Epidermal melanocyte (primary cell): ENCODE measurements at regions not wholly inside any gene's neighbourhood (a gene's known extent, or its start where the extent isn't known, plus 50 kb on each side); places are given as distances from the start of the nearest gene placed in this dataset.
"Not testable (repeated sequence)": the region's sequence is repeated elsewhere in the genome, so short reads cannot be mapped to it uniquely, and the experiment has no call there.

Experiments
- DNase-seq: peaks from one replicate; pipeline ENCODE4 v3.0.0; 2011; ENCODE audit warnings: low spot score; ENCODE audit not compliant: insufficient read length

DNA sequence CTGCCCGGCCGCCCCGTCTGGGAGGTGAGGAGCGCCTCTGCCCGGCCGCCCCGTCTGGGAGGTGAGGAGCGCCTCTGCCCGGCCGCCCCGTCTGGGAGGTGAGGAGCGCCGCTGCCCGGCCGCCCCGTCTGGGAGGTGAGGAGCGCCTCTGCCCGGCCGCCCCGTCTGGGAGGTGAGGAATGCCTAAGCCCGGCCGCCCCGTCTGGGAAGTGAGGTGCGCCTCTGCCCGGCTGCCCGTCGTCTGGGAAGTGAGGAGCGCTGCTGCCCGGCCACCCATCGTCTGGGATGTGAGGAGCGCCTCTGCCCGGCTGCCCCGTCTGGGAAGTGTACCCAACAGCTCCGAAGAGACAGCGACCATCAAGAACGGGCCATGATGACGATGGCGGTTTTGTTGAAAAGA is 136.6 kb upstream of the PROKR2 start:
- DNase-seq = not testable (repeated sequence)

DNA sequence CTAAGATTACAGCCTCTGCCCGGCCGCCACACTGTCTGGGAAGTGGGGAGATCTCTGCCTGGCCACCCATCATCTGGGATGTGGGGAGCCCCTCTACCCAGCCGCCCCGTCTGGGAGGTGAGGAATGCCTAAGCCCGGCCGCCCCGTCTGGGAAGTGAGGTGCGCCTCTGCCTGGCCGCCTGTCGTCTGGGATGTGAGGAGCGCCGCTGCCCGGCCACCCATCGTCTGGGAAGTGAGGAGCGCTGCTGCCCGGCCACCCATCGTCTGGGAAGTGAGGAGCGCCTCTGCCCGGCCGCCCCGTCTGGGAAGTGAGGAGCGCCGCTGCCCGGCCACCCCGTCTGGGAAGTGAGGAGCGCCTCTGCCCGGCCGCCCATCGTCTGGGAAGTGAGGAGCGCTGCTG is 135.9 kb upstream of the PROKR2 start:
- DNase-seq = not testable (repeated sequence)

DNA sequence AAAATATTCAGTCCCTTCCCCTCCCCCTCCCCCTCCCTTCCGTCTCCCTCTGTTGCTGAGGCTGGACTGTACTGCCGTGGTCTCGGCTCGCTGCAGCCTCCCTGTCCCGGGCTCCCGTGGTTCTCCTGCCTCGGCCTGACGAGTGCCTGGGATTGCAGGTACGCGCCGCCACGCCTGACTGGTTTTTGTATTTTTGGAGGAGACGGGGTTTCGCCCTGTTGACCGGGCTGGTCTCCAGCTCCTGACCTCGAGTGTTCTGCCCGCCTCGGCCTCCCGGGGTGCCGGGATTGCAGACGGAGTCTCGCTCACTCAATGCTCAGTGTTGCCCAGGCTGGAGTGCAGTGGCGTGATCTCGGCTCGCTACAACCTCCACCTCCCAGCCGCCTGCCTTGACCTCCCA is 135.5 kb upstream of the PROKR2 start:
- DNase-seq = not testable (repeated sequence)

DNA sequence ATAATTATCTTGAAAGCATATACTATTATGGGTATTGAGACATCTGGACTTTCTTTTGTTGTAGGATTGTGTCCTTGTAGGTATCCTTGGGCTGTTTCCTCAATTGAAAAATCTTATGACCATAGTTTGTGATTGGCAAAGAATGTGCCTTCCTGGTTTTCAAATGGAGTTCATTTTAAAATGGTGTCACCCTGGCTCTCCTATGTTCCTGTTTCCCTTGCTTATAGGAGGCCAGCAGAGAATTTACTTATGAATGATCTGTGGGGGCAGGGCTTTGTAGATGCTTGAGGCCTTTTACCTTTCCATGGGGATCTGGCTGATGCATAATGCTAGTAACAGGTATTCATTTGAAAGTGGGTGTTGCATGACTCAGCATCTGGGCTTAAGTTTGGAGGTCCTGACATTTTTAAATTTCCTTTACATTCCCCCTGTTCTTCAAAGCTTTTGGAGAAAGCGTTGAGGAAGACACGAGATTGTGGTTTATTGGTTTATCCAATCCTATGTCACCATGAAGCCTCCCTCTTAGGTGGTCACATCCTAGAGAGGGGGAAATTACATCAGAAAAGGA is 135.0 kb upstream of the PROKR2 start:
- no peak for DNase-seq

DNA sequence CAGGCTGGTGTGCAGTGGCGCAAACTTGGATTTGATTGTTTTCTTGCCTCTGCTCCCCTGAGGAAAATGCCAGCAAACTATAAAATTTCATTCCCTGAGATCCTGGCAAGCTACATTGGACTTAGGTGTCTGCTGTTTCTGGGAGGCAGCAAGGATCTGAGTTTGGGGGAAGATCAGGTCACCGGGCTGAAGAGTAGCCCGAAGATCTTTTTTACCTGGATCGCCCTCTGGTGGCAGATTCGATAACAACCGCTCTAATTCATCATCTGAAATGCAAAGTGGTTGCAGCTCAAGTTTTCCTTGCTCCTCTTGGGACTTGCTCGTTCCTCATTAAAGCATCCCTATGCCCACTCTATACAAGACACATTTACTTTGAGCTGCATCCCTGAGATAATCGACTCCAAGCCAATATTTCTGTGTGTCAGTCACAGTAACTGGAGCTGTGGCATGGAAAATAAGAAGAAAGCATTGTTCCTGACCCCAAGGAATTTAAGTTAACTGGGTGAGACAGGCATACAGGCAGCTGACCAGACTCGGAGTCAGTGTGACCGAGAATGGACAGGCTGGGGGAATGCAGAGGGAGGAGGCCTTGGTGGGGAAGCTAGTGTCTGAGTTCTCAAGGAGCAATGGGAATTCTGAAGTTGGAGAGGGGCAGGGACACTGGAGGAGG is 131.8 kb upstream of the PROKR2 start:
- DNase-seq = peak; percentile 70

DNA sequence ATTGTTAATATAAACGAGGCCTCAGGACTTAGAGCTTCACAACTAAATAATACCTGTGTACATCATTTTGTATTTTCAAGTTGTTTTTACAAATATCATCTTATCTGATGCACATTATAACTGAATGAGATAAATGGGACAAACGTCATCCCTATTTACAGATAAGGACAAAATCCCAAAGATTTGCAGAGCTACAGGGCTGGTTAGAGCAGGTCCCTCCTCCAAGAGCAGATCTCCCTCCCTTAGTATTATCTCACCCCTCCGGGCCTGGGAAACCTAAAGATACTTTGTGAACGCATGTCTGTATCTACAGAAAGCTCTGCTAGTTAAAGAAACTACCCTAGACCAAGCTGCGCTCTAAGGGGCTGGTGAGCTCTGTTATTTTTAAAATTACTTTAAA is 130.4 kb upstream of the PROKR2 start:
- DNase-seq = no peak

DNA sequence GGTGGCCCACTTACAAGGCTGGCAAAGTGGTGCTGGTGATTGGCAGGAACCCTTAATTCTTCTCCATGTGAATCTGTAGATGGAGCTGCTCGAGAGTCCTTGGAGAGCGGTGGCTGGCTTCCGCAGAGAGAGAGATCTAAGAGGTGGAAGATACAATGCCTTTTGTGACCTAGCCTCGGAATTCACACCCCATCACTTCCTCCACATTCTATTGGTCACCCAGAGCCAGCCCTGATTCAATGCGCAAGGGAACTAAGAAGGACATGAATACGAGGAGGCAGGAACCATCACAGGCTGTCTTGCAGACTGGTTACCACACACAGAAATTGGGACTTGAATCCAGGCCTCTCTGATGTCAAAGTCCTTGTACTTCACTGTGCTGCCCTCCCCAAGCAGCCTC is 128.9 kb upstream of the PROKR2 start:
- no peak for DNase-seq

DNA sequence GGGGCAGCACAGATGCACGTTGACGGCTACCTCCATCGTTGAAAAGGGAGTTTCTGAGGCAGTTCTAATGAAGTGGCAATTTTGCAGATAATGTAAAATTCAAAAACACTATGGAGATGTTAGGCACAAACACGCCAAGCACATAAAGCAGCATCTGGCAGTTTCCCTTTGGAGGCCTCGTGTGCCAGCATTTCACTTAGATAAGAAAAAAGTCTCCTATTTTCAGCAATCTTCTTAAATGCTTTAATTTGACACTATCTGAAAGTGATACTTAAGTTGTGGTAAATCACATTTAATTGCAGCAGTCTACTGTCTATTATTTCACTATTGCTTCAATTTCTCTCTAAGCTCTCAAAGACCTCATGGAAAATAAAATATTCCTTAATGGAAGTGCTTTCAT is 125.3 kb upstream of the PROKR2 start:
- DNase-seq = no peak

DNA sequence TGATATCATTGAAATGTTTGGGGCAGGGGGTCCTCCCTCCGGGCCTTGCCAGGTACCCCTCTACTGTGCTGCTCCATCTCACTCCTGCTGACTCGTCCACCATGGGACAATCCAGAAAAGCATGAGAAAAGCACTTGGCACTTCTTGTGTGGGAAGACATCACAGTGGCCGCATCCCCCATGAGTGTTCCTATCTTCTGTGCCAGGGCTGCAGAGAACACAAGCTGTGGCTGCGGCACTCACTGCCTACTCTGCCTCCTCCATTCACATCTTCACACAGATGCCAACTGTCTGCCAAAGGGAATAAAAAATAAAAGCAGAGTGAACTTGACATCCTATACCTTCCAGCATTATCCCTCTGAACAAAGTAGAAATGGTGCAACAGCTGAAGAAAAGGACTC is 117.4 kb upstream of the PROKR2 start:
- no peak for DNase-seq

DNA sequence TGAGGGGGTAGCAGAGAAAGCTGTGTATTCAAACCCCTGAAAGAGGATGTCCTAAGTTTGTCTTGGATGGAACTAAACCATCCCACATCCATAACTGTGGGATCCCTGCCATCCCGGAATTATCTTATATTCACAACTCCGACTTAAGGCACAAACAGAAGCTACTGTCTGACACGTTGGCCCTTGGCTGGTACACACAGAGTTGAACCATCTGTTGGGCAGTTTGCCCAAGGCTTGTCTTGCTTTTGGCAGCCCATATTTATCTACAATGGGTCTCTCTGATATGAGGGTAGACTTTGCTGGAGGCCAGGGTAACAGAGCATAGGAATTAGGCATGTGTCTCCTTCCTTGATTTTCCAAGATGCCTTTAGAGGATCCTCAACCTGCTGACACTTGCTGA is 116.6 kb upstream of the PROKR2 start:
- no peak for DNase-seq

DNA sequence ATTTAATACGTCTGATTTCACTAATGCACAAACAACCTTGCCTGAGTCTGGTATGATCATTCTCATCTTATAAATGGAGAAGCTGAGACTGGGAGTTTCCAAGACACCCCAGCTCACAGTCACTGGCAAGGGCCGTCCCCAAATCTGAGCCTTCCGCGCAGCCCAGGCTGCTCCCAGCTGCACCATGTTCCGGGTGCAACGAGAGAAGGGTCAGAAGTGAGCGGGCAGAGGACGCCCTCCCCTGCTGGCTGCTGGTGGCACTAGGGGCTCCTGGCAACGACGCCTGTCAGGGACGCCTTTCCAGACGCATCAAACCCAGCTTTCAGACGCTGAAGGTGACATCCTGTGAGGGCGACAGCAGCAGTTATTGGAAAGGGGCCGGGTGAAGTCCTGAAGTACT is 115.3 kb upstream of the PROKR2 start:
- no peak for DNase-seq

DNA sequence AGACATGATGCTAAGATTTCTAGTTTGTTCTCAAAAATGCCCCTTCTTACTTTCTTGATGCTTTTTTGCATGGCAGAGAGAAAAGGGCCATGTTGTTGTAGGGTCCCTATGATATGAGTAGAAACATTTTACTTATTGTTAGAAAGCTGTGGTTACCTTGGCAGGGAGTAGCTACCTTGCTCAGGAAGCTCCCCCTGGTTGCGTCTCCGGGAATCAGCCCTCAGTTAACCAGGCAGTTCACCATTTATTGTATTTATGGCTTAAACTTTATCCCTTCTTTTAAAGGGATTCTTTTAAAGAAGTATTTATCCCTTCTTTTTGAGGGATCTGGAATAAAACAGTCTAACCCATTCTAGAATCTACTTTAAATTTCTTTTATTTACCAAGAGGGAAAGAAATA is 113.9 kb upstream of the PROKR2 start:
- DNase-seq = no peak

DNA sequence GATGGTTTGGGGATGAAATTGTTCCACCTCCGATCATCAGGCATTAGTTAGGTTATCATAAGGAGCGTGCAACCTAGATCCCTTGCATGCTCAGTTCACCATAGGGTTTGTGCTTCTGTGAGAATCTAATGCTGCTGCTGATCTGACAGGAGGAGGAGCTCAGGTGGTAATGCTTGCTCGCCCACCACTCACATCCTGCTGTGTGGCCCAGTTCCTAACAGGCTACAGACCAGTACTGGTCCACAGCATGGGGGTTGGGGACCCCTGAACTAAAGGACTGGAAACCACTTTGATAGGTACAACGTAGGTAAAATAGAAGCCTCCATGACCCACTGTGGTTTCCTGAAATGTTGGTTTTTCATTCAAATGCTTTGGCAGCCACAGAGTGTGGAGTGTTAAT is 109.3 kb upstream of the PROKR2 start:
- no peak for DNase-seq

DNA sequence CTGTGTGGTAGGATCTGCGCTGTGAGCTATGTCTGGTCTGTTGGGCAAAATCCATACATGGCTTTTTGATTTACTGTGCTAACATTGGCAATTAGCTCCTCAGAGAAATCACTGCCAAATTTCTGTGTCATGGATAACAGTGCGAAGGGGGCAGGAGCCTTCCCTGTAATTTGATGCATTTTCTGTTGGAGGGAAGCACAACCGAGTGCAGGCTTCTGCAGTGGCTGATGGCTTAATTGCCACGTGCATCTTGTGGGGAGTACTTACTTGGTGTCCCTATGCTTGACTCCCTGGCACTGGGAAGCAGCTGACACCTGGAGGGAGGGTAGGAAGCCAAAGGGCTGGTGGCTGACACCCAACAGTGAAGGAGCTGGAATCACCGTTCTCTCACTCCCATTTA is 99.3 kb upstream of the PROKR2 start:
- no peak for DNase-seq

DNA sequence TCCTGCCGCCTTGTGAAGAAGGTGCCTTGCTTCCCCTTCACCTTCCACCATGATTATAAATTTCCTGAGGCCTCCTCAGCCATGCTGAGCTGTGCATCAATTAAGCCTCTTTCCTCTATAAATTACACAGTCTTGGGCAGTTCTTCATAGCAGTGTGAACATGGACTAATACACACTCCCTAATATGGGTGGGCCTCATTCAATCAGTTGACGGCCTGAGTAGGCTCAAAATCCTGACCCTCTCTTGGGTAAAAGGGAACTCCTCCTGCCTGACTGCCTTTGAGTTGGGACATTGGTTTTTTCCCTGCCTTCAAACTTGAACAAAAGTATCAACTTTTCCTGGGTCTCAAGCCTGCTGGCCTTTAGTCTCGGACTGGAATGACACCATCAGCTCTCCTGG is 96.6 kb upstream of the PROKR2 start:
- DNase-seq = no peak

DNA sequence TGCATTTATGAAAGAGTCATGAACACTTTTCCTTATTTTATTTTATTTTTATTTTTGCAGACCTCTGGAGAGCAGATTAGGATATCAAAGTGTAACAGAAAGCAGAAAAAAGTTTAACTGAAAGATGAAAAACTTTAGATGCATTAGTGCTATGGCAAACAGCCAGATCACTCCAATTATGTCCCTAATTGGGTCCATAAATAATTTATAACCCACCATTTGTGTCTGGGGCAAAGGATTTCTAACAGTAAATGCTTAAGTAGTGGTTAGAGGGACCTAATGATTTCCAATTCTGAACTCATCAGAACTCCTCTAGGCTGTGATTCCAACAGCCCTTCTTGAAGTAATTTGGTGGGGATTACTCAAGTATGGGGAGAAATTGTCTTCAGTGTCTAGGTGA is 93.7 kb upstream of the PROKR2 start:
- DNase-seq = no peak

DNA sequence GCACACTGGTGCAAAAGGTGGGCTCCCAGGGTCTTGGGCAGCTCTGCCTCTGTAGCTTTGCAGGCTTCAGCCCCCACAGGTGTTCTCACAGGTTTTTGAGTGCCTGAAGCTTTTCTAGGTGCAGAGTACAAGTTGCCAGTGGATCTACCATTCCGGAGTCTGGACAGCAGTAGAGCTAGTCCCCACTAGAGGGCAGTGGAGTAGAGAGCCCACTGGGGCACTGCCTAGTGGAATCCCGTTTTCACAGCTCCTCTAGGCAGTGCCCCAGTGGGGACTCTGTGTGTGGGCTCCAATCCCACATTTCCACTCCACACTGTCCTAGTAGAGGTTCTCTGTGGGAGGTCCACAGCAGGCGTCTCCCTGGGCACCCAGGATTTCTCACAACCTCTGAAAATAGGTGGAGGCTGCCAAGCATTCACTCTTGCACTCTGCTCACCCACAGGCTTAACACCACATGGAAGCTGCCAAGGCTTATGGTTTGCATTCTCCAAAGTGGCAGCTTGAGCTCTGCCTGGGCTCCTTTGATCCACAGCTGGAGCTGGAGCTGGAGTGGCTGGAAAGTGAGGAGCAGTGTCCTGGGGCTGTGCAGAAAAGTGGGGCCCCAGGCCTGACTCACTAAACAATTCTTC is 86.3 kb upstream of the PROKR2 start:
- no peak for DNase-seq

DNA sequence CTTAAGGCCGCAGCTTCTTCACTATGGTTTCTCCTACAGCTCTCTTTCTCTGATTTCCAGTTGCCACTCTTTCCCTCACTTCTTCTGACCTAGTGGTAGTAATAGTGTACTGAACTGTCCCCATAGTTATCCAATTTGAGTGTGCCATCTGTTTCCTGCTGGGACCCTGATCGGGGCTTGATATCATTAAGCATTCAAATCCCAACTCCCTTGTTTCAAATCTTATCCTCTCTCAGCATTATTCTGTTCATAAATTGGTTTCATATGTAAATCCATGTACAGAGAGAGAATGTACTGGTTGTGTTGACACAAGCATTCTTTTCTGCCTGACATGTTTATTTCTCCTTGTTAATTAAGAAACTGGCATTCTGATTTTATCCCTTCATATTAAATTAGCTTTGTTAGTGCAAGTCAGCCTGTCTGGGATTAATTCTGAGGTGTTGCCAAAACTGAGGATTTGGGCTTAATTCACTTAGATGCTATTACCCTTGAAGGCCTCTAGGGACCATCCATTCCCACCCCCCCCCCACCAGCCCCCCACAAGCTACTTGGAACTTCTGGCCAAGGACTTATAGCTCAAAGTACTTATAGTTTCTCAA is 84.6 kb upstream of the PROKR2 start:
- no peak for DNase-seq

DNA sequence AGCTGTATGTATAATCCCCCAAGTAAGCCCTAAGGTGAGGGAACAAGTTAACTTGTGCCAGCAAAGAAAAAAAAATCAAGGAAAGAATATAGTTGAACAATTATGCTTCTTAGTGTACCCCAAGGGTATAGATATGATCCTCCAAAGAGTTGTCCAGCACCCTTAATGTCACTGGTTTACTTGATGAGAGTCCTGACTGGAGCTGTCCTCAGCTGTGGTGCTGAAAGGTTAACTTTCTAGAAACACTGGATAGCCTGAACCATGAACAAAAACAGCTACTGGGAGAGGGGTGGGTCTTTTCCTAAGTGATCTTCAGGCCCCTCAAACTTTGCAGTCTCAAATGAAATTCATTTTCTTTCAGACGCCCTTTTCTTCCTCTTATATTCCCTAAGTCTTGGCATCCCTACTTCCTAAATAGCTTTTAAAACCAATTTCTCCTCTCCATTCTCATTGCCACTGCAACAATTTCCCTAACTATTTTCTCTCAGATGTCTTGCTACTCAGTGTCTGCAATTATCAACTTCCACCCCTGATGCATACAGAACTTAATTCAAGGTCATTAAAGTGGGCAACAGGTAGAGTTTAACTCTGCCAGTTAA is 83.5 kb upstream of the PROKR2 start:
- no peak for DNase-seq

DNA sequence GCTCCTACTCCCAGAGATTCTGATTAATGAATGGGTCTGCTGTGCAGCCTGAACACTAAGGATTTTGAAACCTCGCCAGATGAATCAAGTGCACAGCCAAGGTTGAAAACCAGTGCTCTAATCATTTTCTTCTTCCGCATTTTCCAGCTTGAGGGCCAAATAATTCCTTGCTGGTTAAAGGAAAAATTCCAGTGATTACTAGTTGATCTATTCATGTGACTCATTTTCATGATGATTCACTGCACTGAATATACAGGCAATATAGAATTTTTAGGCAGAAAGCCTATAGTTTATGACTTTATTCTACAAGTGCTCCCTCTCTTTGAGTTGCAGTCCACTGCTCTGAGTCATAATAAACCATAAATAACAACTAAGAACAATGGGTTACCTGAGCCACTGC is 80.6 kb upstream of the PROKR2 start:
- no peak for DNase-seq

DNA sequence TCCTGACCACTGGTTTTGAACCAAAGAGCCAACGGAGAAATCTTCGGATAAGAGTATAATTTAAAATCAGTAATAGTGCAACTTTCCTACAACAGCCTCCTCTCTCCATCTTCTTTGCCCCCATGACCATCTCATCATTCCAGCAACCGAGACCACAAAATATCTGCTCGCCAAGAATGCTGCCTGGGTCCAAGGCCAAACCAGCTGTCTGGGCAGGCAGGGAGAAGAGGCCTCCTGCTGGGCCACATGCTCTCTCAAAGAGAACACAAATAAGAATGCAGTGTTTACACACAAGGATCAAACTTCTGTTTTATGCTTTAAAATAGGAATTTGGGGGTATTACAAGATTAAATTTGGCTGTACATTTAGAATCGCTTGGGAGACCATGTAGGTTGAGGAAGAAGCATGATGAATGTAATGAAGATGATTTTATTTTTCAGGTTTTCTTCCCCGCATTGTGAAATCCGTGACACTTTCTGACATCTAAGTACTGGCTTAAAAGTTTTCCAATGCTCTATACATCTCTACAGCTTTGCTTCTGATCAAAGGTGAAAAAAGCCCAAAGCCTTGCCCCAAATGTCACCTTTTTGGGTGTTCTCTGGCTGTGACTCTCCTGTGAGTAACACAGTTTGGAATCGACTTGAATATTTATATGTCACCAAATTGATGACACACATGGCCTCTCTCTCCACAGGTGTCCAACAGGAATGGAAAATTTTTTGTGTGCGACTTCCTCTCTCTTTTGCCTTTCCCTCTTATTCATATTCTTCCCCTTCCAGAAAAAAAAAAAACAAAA is 79.4 kb upstream of the PROKR2 start:
- DNase-seq = no peak
